ENCODE measurements at regions not wholly inside any gene's neighbourhood (a gene's known extent, or its start where the extent isn't known, plus 50 kb on each side); places are given as distances from the start of the nearest gene placed in this dataset.
A peak's percentile ranks its signal among the peaks of the same experiment; 100 is the strongest.
"Not testable (repeated sequence)": the region's sequence is repeated elsewhere in the genome, so short reads cannot be mapped to it uniquely, and the experiment has no call there.

DNA sequence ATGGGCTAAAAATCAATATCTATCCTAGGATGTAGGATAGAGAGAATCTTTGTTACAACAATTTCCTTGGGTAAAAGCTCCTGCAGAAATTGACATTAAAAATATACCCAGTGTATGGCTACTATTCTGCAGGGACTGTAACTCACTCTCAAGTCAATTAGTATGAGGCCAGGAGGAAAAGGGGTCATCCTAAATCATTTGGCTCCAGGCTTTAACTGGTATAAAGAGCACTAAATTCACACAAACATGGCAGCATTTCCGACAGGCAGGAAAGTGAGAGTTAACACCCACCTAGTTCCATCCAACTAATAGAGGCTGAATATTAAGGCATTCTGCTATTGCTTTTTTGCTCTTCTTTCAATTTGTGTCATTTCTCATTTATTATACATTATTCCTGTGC is 218.6 kb upstream of the C1orf87 start:
- no peak for DNase-seq

DNA sequence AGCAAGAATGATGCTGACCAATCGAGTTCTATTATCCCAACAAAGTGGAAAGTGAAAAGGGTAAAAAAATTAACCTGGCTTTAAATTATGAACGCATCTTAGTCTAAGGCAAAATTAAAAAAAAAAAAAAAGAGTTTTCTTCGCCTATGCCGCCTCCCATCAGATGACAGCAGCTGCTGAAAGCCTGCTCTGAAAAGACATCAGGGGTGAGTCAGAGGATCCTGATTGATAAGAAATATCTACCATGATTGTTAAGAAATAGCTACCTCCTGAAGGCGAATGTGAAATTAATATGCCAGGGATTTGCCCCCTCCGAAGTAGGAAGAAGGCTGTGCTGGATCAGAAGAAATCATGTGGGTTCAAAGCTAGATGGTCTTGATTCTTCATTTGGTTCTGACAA is 216.8 kb upstream of the C1orf87 start:
- no peak for DNase-seq

DNA sequence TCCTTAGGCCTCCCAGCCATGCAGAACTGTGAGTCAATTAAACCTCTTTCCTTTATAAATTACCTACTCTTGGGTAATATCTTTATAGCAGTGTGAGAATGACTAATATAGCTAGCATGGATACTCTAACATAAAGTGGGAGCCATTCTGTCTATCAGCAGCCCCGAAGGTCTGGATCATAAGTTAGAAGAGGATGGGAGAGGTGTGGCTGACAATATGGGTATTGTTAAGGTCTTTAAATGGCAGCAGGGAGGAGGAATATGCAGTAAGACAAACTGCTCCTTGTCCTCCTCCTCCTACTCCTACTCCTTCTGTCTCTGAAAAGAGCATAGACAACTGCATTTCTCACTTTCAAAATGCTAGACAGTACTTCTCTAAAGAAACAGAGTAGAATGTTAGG is 214.0 kb upstream of the C1orf87 start:
- no peak for DNase-seq

DNA sequence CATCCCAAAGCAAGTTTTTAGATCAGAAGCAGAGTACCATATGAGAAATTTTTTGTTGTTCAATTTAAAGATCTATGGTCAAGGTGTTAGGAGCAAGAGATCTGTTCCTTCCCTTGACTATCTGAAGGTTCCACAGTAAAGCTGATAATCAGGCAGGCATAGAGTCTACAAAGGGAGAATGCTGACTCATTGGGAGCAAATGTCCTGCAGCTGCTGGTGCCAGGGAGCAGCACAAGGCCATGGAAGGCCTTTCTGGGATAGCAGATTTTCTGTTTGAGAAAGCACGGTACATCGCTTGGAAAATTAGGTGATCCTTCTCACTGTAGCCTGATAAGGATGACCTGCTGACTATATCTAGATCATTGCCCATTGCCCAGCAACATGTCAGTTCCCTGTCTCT is 210.1 kb upstream of the C1orf87 start:
- DNase-seq: no peak

DNA sequence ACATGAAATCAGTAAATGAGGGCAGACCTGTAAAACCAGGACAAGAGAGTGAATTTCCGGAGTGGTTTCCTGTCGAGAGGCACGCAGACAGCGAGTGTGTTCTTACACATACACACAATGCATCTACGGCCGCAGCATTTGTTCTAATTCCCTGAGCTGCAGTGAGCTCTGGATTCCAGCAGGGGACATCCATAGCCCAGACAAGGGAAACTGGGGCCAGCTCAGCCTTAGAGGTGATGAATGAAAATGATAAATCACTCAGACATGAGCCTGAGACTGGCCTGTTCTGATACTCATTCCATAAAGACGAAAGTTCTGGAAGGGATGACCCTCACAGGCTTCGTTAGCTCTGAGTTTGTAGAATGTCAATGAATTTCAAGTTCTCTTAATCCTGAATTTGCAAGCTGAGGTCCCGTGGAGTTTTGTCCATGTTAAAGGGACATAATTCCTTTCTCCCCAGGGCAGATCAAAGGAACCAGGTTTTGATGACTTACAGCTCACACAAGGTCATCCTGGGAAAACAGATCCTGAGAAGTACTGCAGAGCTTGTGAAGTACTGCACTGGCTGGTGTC is 207.9 kb upstream of the C1orf87 start:
- peak; percentile 77 for DNase-seq

DNA sequence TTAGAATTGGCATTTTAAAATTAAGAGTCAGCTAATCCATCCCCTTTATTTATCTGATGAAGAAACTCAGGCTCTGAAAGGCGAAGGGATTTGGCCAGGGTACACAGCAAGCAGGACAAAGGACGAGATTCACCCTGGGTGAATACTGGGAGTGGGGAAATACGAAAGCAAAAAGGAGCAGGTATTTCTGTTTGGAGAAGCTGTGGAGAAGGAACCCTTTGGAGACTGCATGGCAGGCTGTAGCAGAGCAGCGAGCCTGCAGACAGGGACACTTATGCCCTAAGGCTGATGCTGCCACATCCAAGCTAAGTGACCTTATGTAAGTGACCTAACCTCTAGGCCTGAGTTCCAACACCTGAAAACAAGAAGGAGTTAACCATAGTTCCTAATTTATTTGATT is 207.2 kb upstream of the C1orf87 start:
- DNase-seq: no peak

DNA sequence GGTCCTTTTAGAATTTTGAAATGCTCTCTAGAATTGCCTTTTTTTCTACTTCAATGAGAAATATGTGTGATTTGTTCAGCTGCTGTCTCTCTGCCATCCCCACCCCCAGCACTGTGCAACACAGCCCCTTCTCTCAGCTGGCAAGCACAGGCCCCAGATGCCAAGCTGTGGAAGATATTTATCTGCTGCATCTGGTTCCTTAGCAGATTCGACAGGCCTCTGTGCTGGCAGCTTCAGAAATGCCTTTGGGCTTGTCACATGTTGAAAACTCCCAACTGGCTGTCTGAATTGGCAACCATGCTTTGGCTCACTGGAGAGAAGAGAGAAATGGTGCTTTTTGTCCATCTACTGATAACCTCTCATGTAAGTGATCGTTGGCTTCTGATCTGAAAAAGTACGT is 206.7 kb upstream of the C1orf87 start:
- peak; percentile 21 for DNase-seq

DNA sequence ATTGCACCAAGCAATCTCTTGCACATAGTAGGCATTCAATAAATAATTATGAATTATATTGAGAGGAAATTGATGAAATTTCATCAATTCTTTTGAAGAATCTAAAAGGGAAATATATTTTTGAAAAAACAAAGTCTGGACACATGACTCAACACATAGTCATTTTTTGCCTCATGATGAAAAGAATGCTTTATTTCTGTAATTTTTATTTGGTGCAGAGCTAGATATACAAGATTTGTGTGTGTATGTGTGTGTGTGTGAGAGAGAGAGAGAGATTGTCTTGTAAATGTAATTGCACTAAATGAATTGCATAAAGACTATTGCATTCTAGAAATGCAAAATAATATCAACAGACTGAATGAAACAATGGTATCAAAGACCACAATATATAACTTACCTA is 206.2 kb upstream of the C1orf87 start:
- DNase-seq: no peak

DNA sequence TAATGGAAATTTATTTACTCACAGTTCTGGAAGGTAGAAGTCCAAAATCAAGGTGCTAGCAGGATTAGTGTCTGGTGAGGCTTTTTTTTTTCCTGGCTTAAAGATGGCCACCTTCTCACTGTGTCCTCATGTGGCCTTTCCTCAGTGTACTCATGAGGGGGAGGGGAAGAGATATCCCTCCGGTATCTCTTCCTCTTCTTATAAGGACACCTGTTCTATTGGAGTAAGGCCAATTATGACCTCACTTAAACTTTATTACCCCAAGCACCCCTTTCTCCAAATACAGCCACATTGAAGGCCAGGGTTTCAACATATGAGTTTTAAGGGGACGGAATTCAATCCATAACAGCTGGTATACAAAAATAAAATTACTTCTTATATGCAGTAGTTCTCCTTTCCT is 203.7 kb upstream of the C1orf87 start:
- peak; percentile 21 for DNase-seq

DNA sequence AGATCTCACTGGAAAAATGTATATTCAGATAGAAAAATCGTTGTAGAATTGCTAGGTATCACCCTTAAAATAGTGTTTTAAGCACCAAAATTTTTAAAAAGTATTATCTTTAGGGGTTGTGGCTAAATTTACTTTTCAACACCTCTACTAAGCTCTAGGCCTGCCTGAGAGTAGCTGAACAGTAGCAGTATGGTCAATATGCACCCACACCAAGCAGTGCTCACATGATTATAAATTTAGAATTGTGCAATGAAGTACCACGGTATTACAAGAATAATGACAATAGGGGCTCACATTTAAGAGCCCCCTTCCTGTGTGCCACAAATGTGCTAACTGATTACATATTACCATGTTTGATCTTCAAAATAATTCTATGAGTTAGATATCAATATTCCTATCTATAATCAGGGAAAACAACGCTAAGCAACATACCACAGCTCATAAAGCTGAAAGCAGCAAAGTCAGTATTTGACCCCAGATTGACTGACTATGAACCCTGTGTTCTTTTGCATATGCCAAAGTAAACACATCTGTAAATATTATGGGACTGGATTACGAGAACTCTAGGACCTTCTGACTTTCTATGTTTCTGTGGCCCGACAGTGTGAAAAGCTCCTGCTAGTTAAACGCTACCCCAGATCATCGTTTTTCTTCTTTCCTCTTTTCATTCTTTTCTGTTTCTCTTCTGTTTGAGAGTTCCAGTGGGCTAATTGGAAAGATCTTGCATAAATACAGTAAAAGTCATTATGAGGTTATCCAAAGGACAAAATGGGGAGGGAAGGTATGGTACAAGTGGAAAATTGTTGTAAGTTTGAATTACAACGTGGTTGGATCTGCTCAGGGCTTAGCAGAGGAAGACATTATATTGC is 201.1 kb upstream of the C1orf87 start:
- DNase-seq: no peak

DNA sequence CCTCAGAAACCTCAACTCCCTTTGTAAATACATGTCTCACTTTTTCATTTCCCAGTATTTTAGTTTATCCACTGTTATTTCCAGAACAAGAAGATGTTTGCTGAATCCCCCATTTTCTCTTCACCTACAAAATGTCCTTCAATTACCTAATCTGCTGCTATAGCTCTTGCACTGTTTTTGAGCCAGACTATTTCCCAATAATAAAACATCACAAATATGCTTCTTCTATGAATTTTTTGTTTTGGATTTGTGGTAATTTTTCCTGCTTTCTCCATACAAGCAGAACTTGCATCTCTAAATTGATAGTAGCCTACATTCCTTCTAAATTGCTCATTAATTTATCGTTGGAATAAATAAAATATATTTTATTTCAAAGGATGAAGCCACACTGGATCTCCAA is 199.6 kb upstream of the C1orf87 start:
- no peak for DNase-seq

DNA sequence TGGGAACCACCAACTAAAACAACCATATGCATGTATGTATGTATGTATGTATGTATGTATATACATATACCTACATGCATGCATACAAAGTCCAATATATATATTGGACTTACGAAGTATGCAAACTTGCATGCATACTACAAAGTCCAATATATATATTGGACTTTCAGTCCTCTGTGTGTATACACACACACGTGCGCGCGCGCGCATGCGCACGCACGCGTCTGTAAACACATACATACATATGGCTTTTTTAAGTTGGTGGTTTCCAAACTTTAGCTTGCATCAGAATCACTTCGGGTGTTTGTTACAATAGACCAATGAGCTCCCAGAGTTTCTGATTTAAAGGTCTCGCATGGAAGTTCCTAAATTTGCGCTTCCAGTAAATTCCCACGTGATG is 197.5 kb upstream of the C1orf87 start:
- no peak for DNase-seq

DNA sequence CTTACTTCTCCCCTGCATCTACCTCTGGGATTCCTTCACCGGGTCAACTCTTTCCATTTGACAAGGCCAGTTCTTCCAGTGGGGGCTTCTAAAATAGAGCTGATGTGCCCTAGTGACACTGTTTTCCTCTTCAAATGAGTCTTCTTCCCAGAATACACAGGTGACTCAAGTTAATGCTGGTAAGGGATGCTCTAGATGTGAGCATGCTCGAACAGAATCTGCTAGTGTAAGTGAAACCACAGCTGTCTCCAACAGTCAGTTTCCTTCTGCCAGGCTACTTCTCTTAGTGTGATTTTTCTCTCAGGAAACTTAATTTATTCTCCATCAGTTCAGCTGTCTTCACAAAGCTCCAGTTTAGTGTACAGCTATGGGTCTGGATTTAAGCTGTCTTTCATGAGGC is 194.9 kb upstream of the C1orf87 start:
- DNase-seq: no peak

DNA sequence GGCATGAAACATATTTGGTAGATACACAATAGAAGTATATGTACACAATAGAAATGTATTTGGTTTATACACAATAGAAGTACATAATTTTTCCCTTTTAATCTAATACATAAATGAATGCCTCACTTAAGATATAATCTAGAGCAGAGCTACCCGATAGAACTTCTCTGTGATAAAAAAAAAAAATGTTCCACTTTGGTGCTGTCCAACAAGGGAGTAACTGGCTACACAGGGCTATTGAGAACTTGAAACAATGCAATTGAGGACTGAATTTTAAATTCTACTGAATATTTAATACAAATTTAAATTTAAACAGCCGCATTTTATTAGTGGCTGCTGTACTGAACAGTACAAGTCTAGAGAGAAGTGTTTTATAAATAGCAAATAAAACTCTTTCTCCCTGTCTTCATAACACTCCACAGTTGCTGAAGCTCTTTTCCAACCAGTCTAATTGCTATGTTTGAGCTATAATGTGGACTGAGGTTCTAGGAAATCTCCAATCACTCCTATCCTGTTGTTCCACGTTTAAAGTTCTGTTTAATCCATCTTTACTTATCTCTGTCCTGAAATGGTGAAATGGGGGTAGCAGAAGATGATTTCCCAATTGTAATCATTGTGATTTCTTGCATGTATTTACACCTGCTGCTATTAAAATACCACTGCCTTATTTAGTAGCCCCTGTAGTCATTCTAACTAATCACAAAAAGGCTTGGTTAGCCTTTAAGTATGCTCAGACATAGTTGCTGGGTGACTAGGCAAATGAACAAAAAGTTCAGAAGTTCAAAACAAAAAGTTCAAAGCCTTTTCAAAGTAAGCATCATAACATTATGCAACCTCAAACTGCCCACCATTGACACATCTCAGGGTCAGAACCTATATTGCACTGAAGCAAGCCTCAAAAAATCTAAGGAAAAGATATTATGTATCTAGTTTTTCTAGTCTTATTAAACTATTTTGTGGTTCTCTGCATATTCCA is 192.3 kb upstream of the C1orf87 start:
- no peak for DNase-seq

DNA sequence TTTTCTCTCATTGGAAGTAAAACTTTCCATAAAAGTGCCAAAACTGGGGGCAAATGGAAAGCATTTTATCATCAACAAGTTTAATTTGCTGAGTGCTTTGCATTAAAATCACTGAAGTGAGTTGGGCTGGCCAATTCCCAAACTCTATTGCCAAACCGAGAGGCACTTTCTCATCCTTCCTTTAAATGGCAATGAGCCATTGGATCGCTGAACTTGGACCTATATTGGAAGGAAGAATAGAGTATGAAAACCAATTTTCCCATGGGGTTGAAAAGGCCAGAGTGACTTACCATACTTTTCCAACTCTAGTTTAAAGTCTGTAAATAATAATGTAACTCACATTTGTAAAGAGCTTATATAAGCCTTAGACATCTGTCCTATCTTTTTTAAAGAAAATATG is 189.1 kb upstream of the C1orf87 start:
- DNase-seq: no peak

DNA sequence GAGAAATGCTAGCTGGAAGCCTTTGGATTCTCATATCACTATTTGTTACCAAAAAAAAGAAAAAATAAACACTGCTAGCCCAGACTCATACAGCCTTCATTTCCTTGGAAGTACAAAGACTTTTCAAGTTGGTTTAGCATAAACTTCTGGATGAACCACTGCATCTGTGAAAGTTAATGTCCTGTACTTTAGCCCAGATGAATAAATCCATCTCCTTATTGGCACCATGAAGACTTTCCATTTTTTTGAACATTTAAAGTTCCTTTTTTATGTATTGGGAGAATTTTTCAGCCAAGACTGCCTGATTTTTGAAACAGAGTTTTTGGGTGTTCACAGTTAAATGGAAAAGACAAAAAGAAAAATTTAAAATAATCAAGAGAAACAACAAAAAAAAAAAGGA is 184.0 kb upstream of the C1orf87 start:
- no peak for DNase-seq

DNA sequence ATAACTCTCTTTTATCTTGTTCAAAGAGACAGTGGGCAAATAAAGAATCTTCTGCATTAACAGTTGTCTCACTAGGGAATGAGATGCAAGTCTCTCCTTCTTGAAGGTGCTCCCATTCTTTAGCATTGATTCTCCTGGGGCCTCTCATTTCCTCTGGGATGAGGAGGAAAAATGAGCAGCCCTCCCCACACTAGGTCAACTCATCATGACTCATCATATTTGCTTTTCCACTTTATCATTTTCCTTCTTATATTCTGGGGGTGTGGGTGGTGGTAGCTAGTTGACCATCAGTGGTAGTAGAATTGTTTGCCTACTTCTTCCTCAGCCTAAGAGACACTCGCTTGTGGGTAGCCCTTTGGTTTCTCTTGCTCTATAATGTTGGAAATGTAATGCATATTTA is 182.0 kb upstream of the C1orf87 start:
- no peak for DNase-seq

DNA sequence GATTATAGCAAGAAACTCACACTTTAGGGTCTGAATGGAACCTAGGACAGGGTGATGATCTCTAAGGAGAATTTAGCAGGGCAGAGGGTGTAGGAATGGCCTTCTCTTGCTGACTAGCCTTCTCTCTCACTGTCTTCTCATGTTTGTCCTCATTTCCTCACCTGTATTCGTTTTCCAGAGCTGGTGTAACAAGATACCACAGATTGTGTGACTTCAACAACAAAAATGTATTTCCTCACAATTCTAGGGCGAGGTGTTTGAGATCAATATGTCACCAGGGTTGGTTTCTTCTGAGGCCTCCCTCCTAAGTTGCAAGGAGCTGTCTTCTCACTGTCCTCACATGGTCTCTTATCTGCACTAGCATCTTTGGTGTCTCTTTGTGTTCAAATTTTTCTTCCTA is 177.9 kb upstream of the C1orf87 start:
- DNase-seq: no peak

DNA sequence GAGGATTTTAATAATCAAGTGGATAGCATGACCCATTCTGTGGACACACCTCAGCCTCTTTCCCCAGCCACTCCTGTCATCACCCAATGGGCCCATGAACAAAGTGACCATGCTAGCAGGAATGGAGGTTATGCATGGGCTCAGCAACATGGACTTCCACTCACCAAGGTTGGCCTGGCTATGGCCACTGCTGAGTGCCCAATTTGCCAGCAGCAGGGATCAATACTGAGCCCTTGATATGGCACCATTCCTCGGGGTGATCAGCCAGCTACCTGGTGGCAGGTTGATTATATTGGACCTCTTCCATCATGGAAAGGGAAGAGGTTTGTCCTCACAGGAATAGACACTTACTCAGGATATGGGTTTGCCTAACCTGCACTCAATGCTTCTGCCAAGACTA is 173.9 kb upstream of the C1orf87 start:
- not testable (repeated sequence) for DNase-seq

DNA sequence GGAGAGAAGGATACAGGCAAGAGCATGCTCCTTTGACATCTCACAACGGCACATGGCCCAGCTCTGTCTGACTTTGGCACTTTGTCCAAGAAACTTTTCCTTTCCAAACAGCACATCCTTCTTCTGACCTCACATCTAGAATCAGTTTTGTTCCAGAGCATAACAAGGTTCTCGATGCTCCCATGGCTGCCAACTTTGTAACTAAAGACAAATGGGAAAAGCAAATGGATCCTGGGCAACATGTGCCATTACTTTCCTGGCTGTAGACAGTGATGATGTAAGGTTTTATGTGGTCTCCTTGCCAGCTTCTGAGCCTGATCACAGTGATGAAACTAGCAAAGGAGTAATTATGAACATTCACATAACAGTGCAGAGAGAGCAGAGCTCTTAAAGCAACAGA is 171.8 kb upstream of the C1orf87 start:
- DNase-seq: no peak

DNA sequence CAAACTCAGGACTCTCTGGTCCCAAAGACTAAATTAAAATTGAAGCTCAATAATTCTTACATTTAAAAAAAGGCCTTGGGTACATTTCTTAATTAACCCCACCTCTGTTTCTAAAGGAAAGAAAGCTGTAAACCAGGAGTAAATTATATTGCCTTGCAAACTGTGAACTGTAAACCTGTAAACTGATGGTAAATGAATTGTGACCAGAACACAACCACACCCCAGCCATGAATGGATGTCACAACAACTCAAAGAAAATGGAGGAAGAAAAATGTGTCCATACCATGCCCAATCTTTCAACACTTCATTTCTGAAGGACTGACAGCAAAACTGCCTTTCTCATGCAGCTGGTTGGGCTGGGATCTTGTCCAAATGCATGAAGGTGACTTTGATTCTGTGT is 171.3 kb upstream of the C1orf87 start:
- DNase-seq: no peak

DNA sequence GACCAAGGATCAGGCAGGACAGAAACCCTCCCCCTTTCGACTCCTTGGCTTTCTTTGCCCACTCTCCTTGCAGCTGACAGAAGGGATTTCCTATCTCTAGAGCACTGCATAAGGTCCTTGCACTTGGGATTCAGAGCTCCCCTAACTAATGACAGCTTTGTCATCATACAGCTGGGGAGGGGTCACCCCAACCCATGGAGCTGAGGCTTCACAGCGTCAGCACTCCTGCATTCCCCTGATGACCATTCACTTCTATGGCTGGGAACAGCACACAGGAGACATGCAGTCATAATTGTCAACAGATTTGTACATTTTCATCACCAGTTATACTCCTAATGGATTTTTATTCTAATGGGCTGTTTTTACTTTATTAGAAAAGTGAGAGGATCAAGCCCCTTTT is 161.7 kb upstream of the C1orf87 start:
- no peak for DNase-seq

DNA sequence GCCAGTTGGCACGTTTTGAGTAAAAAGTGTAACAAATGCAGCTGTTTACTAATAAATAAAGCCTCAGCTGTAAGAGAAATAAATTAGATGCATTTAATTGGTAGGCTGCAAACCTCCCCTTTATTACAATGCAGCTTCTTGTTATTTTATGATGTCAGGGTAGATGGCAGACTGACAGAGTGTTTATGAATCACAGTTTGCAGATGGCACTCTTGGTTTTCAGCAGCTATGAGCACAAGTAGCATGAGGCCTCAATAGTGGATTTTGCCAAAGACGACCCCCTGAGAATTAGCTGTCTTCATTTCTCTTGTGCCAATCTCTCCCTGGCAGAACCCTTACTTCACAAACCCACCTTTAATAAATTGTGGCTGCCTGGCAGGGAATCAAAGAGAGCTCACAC is 161.2 kb upstream of the C1orf87 start:
- DNase-seq: no peak

DNA sequence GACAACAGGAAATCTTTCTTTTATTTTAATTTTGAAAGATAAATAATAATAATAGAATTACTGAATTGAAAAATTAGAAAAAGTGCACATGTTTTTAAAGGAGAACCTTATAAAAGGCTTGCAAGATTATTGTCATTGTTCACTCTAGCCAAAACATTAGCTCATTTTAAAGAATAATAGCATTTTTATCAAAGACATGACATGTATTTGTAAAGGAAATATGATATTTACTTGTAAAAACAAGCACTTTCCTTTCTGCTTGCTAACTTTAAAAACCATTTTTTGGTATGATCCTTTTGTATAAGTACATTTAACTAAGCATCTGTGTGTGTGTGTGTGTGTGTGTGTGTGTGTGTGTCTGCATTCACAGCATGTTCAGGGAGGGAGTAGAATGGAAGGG is 156.3 kb upstream of the C1orf87 start:
- DNase-seq: no peak

Data from SHP77 treated with DMSO at 0.1 percent for 48 hours (cell line).